Testis (tissue), 2 donors: ENCODE measurements at regions not wholly inside any gene's neighbourhood (a gene's known extent, or its start where the extent isn't known, plus 50 kb on each side); places are given as distances from the start of the nearest gene placed in this dataset.
"Not testable (repeated sequence)": the region's sequence is repeated elsewhere in the genome, so short reads cannot be mapped to it uniquely, and the experiment has no call there.

ENCODE experiments used
- DNase-seq: peaks from one replicate; pipeline ENCODE4 v3.0.0-alpha.2; 2019
- H3K27ac ChIP-seq, 2 donors: fragments of 200-600 bp; sonication (generic); one replicate each; pipeline ENCODE4 v1.5.1; 2019
- H3K27me3 ChIP-seq: fragments of 200-600 bp; sonication (generic); one replicate; pipeline ENCODE4 v1.5.1; 2019
- H3K36me3 ChIP-seq: fragments of 200-600 bp; sonication (generic); one replicate; pipeline ENCODE4 v1.5.1; 2017; ENCODE audit warnings: low read depth; ENCODE audit errors: missing control alignments
- H3K4me1 ChIP-seq: fragments of 200-600 bp; sonication (generic); one replicate; pipeline ENCODE4 v1.5.1; 2019
- H3K4me3 ChIP-seq, 2 donors: fragments of 200-600 bp; sonication (generic); one replicate each; pipeline ENCODE4 v1.5.1; 2017 to 2019
- H3K9me3 ChIP-seq: fragments of 200-600 bp; sonication (generic); one replicate; pipeline ENCODE4 v1.5.1; 2017
- POLR2A ChIP-seq: fragments of 450-650 bp; IDR thresholded peaks from one replicate; pipeline ENCODE4 v1.6.1; 2017; ENCODE audit warnings: antibody characterized with exemption, mild to moderate bottlenecking, moderate library complexity
- WGBS, 2 donors: methylation state at CpG; one replicate each; pipeline ENCODE4 v1.1.5; 2018; 5-methylcytosine and 5-hydroxymethylcytosine counted together
- intact Hi-C: fragments of 100-400 bp; cut with DNase I; formaldehyde crosslinking; loops from one replicate; pipeline ENCODE4 v1.15.1; 2023; ENCODE audit warnings: low total_unique reads
- TF ChIP-seq, protein P1 (sequence below), 3 experiments: fragments of 450-650 bp in 2 of 3; fragments of 200-600 bp in 1 of 3; sonication (generic) in 1 of 3; IDR thresholded peaks; one replicate each; pipeline ENCODE4 v1.5.1; 2016 to 2019; ENCODE audit warnings: antibody characterized with exemption in 3 of 3, mild to moderate bottlenecking in 2 of 3, moderate library complexity in 1 of 3

- Histone ChIP-seq H3K36me3 (no peaks in the 10 kb centered on the region), H3K4me1 (no peaks in the 10 kb centered on the region)
- WGBS, 2 donors: 77 to 85% methylated on average over 8 of the region's 8 CpGs
Observed at GRCh38 chr1:215433237-215433636, 133.9 kb upstream of the KCTD3 start.

GRCh38 chr1:215439549-215439948 lies 127.6 kb upstream of the KCTD3 start:
- H3K27ac ChIP-seq: no peak overlapping the region
- no peaks in the 10 kb centered on the region for H3K4me1 ChIP-seq
- no peaks in the 10 kb centered on the region for H3K9me3 ChIP-seq
- H3K4me3 ChIP-seq: no peak overlapping the region
- H3K36me3 ChIP-seq: no peaks in the 10 kb centered on the region
- H3K27me3 ChIP-seq: no peaks in the 10 kb centered on the region
- no peak for DNase-seq
- TF ChIP-seq, protein P1, sequence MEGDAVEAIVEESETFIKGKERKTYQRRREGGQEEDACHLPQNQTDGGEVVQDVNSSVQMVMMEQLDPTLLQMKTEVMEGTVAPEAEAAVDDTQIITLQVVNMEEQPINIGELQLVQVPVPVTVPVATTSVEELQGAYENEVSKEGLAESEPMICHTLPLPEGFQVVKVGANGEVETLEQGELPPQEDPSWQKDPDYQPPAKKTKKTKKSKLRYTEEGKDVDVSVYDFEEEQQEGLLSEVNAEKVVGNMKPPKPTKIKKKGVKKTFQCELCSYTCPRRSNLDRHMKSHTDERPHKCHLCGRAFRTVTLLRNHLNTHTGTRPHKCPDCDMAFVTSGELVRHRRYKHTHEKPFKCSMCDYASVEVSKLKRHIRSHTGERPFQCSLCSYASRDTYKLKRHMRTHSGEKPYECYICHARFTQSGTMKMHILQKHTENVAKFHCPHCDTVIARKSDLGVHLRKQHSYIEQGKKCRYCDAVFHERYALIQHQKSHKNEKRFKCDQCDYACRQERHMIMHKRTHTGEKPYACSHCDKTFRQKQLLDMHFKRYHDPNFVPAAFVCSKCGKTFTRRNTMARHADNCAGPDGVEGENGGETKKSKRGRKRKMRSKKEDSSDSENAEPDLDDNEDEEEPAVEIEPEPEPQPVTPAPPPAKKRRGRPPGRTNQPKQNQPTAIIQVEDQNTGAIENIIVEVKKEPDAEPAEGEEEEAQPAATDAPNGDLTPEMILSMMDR (IDR thresholded peaks at IDR 0.05): no peak
- no peak for TF ChIP-seq POLR2A
- intact Hi-C loops: no loop called here

More at GRCh38 chr1:215433237-215433636, 133.9 kb upstream of the KCTD3 start:
- Histone ChIP-seq H3K9me3 (no peaks in the 10 kb centered on the region), H3K27ac (no peak overlapping the region), H3K4me3 (no peak overlapping the region), H3K27me3 (no peaks in the 10 kb centered on the region)
- no peak for DNase-seq
- TF ChIP-seq, protein P1 (IDR thresholded peaks at IDR 0.05): no peak
- no peak for TF ChIP-seq POLR2A
- intact Hi-C loops: no loop called here

DNA sequence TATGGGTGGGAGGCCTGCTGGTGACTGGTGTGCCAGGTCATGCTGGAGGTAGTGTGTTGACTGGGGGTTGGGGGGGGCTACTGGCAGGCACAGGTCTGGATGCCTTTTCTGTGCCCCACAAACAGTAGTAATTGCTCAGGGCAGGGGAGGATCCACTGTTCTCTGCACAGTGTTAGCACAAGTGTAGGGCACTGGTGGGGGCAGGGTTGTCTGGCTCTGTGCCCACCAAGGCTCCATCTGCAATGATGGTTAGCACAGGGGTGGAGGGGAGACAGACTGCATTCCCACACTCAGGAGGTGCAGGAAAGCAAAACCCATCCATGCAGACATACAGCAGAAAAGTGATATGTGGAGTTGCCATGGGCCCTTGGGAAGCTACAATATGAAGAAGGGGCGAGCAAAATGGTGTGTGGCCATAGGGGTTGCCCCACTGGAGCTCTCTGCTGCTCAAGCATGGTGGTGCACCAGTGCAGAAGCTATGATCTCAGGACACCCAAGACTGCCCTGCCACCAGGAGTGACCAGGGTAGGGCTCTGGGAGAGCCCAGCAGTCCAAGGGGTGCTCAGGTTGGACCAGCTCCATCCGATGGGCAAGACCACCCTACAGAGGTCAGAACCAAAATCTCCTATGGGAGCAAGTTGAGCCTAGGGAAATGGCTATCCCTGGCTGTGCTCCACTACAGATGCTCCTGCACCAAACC lies 122.2 kb upstream of the KCTD3 start:
- Histone ChIP-seq H3K4me1 (no peaks in the 10 kb centered on the region), H3K27ac (no peak overlapping the region), H3K27me3 (no peaks in the 10 kb centered on the region), H3K9me3 (no peaks in the 10 kb centered on the region), H3K4me3 (no peak overlapping the region), H3K36me3 (no peaks in the 10 kb centered on the region)
- intact Hi-C loops: no loop called here
- DNase-seq: no peak
- WGBS, 2 donors: 90 to 97% methylated on average over 2 of the region's 2 CpGs
- TF ChIP-seq, protein P1 (IDR thresholded peaks at IDR 0.05): no peak
- no peak for TF ChIP-seq POLR2A

GRCh38 chr1:215448014-215448413 lies 119.1 kb upstream of the KCTD3 start:
- H3K36me3 ChIP-seq, H3K27me3 ChIP-seq, DNase-seq, intact Hi-C loops, H3K4me1 ChIP-seq, H3K9me3 ChIP-seq, H3K27ac ChIP-seq, H3K4me3 ChIP-seq: not testable (repeated sequence)
- WGBS, 2 donors: 73 to 86% methylated on average over 6 of the region's 6 CpGs

- H3K9me3 ChIP-seq, H3K4me1 ChIP-seq, DNase-seq, H3K36me3 ChIP-seq, H3K27ac ChIP-seq, H3K27me3 ChIP-seq, H3K4me3 ChIP-seq, intact Hi-C loops: not testable (repeated sequence)
- 75 to 86% methylated on average over 1 of the region's 1 CpG for WGBS, 2 donors
Observed at GRCh38 chr1:215449147-215449546, 118.0 kb upstream of the KCTD3 start.

DNA sequence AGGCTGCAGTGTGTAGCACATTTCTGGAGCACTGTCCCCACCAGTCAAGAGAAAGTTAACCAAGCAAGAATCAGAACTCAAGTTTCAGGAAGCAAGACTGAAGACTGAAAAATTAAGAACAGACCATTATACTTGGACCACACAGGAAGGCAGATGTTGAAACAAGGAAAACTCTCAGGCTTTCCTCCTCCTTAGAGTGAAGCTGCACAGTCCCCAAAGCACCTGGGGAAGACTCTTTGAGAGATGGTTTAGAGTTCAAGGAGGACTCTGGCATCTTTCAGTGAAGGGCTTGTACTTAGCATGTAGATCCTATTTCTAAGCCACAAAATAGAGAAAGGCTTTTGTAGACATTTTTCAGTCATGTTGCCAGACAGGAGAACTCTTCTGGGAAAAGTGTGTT lies 113.7 kb upstream of the KCTD3 start:
- DNase-seq: no peak
- TF ChIP-seq, protein P1 (IDR thresholded peaks at IDR 0.05): no peak
- no peak for TF ChIP-seq POLR2A

More for the DNA sequence above, 113.7 kb upstream of the KCTD3 start:
- Histone ChIP-seq H3K27ac (no peak overlapping the region), H3K4me1 (no peaks in the 10 kb centered on the region), H3K9me3 (no peaks in the 10 kb centered on the region), H3K27me3 (no peaks in the 10 kb centered on the region), H3K4me3 (no peak overlapping the region), H3K36me3 (no peaks in the 10 kb centered on the region)
- intact Hi-C loops: no loop called here
